Esophagus (tissue), 2 donors: ENCODE measurements at regions not wholly inside any gene's neighbourhood (a gene's known extent, or its start where the extent isn't known, plus 50 kb on each side); places are given as distances from the start of the nearest gene placed in this dataset.

ENCODE experiments used
- H3K27ac ChIP-seq, 2 donors: one replicate each; pipeline ENCODE4 v1.5.1; 2013; ENCODE audit warnings: low read depth in 2 of 2, mild to moderate bottlenecking in 2 of 2, inconsistent platforms in 1 of 2, low read length in 1 of 2, moderate library complexity in 1 of 2
- H3K27me3 ChIP-seq, 2 donors: one replicate each; pipeline ENCODE4 v1.6.1; 2013; ENCODE audit warnings: low read length in 2 of 2, control low read depth in 1 of 2, mild to moderate bottlenecking in 1 of 2; ENCODE audit not compliant: insufficient read depth in 2 of 2, control insufficient read depth in 1 of 2
- H3K36me3 ChIP-seq, 2 donors: one replicate each; pipeline ENCODE4 v1.6.1; 2013; ENCODE audit warnings: low read length in 1 of 2; ENCODE audit not compliant: control insufficient read depth in 2 of 2, insufficient read depth in 2 of 2
- H3K4me1 ChIP-seq, 2 donors: one replicate each; pipeline ENCODE4 v1.6.1; 2013; ENCODE audit warnings: low read length in 1 of 2; ENCODE audit not compliant: control insufficient read depth in 2 of 2, insufficient read depth in 2 of 2
- H3K4me3 ChIP-seq, 2 donors: one replicate each; pipeline ENCODE4 v1.5.1; 2013; ENCODE audit warnings: low read length in 2 of 2, mild to moderate bottlenecking in 2 of 2, low read depth in 1 of 2, moderate library complexity in 1 of 2
- H3K9me3 ChIP-seq, 2 donors: one replicate each; pipeline ENCODE4 v1.6.1; 2013; ENCODE audit warnings: mild to moderate bottlenecking in 2 of 2, low read depth in 1 of 2, low read length in 1 of 2, moderate library complexity in 1 of 2; ENCODE audit not compliant: control insufficient read depth in 2 of 2, insufficient read depth in 1 of 2
- WGBS, 2 donors: extraction: QIAGEN DNeasy Blood & Tissue Kit; methylation state at CpG; one replicate each; pipeline ENCODE4 v1.1.7; 2013; 5-methylcytosine and 5-hydroxymethylcytosine counted together
- donor health status: healthy with polysubstance abuse.
- donor health status: Bipolar disorder and iron deficiency.

DNA sequence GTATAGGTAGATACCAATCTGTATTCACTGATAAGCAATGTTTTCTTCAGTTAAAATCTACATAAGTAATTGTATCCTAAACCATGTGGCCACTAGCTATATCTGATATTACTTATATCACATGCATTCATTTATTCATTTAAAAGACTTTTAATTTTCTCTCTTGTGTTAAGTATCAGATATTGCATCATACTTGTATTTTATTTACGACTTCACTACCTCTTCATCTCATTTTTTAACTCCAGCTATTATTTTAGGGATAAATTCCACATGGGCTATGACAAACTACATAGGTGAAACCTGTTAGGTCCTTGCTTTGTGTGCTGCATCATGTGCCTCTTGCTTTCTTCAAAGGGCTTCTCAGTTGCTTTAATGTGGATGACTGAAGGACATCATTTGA lies 1018.3 kb downstream of the ZPLD1 start:
- Histone ChIP-seq H3K36me3 (no peaks in the 10 kb centered on the region), H3K27ac (no peak overlapping the region), H3K4me1 (no peaks in the 10 kb centered on the region), H3K9me3 (peaks cover 0 to 3% of the 10 kb centered on the region in 2 donors), H3K27me3 (no peaks in the 10 kb centered on the region), H3K4me3 (no peak overlapping the region)
- 46 to 58% methylated on average over 1 of the region's 1 CpG for WGBS, 2 donors

DNA sequence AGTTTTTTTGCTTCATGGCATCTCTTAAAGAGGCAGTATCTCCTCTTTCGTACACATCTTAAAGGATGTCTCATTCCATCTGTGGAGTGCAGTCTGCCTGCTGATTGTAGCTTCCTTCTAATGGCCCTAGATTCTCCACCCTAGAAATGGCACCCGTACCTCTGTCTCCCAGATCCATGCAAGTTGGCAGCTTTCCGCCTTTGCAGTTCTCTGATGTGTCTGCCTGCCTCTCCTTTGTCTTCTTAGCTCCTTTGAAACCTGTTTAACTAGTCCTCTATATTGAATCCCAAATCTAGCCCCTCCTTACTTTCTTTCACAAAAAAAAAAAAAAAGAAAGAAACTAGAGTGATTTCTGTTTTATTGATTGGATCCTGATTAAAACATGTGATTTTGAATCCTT lies 1025.0 kb downstream of the ZPLD1 start:
- no peaks in the 10 kb centered on the region for H3K4me1 ChIP-seq
- H3K27ac ChIP-seq: no peak overlapping the region
- 64 to 71% methylated on average over 3 of the region's 3 CpGs for WGBS, 2 donors

DNA sequence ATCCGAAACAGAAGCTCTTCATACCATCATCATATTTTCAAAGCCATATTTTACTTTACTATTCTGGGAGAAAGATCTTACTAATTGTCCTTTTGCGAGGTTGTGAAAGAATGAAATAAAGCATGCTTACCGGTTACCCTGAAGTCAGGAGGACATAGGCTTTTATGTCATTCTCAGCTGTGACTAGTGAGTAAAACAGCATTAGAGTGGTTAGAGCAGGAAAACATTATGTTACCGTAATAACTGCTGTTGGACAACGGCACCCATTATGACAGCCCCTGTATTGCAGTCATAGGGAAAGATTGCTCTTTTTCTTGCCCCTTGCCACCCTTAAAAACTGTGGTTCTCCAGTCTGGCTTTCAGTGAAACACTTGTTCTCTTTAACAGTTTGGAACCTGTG lies 1035.7 kb downstream of the ZPLD1 start:
- Histone ChIP-seq H3K36me3 (no peaks in the 10 kb centered on the region), H3K27ac (no peak overlapping the region), H3K4me1 (no peaks in the 10 kb centered on the region), H3K4me3 (no peak overlapping the region), H3K27me3 (no peaks in the 10 kb centered on the region), H3K9me3 (no peaks in the 10 kb centered on the region)
- WGBS, 2 donors: 83 to 84% methylated on average over 5 of the region's 5 CpGs

More for the DNA sequence above, 1025.0 kb downstream of the ZPLD1 start:
- no peaks in the 10 kb centered on the region for H3K27me3 ChIP-seq
- H3K9me3 ChIP-seq: no peaks in the 10 kb centered on the region
- no peaks in the 10 kb centered on the region for H3K36me3 ChIP-seq
- H3K4me3 ChIP-seq: no peak overlapping the region

DNA sequence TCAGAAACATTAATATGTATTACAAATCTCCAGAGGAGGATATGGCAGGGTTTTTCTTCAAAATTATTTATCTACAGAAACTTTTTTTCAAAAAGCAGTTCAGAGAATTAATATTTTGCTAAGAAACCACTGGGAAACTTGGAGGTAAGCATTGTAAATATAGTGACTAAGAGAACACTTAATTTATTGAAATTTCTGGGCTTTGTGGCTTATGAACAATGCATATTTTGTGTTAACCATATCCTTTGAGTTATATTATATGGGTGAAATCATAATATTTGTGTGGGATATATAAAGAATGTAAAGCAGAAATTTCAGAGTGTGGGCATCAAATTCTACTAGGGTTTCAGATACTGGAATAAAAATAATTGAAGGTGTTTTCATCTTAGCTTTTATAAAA lies 1059.2 kb downstream of the ZPLD1 start:
- Histone ChIP-seq H3K27ac (no peak overlapping the region), H3K4me1 (no peaks in the 10 kb centered on the region), H3K4me3 (no peak overlapping the region)

GRCh38 chr3:103494512-103494911 lies 1059.7 kb downstream of the ZPLD1 start:
- no peak overlapping the region for H3K27ac ChIP-seq
- no peaks in the 10 kb centered on the region for H3K9me3 ChIP-seq
- H3K4me3 ChIP-seq: no peak overlapping the region
- no peaks in the 10 kb centered on the region for H3K4me1 ChIP-seq
- H3K27me3 ChIP-seq: no peaks in the 10 kb centered on the region
- 48% methylated on average over 3 of the region's 3 CpGs for WGBS, 2 donors
- H3K36me3 ChIP-seq: no peaks in the 10 kb centered on the region

More for the DNA sequence above, 1059.2 kb downstream of the ZPLD1 start:
- no peaks in the 10 kb centered on the region for H3K9me3 ChIP-seq
- H3K36me3 ChIP-seq: no peaks in the 10 kb centered on the region
- H3K27me3 ChIP-seq: no peaks in the 10 kb centered on the region

DNA sequence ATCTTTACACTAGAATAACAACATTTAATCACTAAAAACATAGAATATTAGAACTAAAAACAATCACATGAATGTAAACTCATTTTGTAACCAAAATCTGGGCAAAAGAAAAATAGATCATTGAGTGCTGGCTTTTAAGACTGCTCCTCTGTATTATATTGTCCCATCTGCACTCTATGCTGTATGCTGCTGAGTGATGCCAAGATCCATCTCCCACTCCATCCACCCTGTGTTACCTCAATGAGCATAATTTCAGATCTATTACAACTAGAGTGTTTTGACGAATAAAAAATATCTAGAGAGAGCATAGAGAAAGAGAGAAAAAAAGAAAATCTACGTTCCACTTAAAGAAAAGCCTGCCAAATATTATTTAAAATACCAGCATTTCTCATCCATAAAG lies 1060.4 kb downstream of the ZPLD1 start:
- Histone ChIP-seq H3K27ac (no peak overlapping the region), H3K4me1 (no peaks in the 10 kb centered on the region), H3K4me3 (no peak overlapping the region), H3K9me3 (no peaks in the 10 kb centered on the region), H3K27me3 (no peaks in the 10 kb centered on the region), H3K36me3 (no peaks in the 10 kb centered on the region)
- WGBS, 2 donors: 50 to 71% methylated on average over 2 of the region's 2 CpGs

DNA sequence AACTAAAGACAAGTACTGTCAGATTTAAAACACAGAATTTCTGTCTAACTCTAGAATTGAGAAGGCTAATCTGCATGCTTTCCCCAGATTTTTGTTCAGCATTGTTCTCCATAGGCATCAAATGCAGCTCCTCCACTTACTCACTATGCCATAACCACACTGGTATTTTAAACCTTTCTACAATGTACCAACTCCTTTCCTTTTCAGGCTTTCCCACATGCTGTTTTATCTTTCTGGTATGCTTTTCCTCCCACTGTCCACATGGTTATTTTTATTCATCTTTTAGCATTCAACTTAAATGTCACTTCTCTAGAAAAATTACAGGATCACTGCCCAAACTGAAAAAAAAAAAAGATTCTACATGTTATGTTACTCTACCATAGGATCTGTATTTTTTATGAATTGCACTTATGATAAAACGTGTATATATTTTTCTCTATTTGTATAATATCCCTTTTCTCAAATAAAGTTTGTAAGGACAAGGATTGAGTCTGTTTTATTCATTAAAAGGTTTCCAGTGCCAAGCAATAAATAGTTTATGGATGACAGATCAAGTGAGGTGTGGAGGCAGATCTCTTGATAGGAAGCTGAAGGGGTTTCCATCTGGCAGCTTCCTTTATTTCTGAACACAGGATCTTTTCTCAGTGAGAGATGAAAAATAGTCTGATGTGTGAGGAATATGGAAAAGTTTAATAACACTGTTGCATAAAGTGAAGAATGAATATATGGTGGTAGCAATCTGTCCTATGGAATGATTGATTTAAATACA lies 1064.5 kb downstream of the ZPLD1 start:
- Histone ChIP-seq H3K9me3 (no peaks in the 10 kb centered on the region), H3K27ac (no peak overlapping the region), H3K4me3 (no peak overlapping the region), H3K36me3 (no peaks in the 10 kb centered on the region), H3K4me1 (no peaks in the 10 kb centered on the region), H3K27me3 (no peaks in the 10 kb centered on the region)
- 17 to 36% methylated on average over 1 of the region's 1 CpG for WGBS, 2 donors

- WGBS, 2 donors: 86 to 91% methylated on average over 4 of the region's 4 CpGs
- no peak overlapping the region for H3K4me3 ChIP-seq
- H3K36me3 ChIP-seq: no peaks in the 10 kb centered on the region
- H3K27me3 ChIP-seq: no peaks in the 10 kb centered on the region
- H3K27ac ChIP-seq: no peak overlapping the region
- H3K4me1 ChIP-seq: no peaks in the 10 kb centered on the region
- H3K9me3 ChIP-seq: no peaks in the 10 kb centered on the region
Observed at GRCh38 chr3:103499967-103500366, 1065.2 kb downstream of the ZPLD1 start.

DNA sequence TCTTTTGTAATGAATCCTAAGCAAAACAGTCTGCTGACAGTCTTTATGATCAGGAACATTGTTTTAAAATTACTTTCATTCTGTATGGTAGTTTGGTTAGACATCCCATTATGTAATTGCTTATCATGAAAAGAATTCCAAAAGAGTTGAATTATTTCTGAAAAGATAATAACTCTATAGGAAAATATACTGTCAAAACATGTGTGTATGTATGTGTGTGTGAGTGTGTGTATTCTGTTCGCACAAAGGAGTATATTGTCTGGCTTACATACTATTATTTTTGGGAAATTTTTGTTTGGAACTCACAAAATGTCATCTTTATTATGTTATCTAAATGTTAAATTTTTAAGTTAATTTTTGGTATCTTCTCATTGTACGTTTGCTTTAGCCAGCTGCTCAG lies 1075.9 kb downstream of the ZPLD1 start:
- no peaks in the 10 kb centered on the region for H3K4me1 ChIP-seq
- H3K9me3 ChIP-seq: peaks cover 0 to 2% of the 10 kb centered on the region in 2 donors
- no peaks in the 10 kb centered on the region for H3K36me3 ChIP-seq
- 50 to 59% methylated on average over 2 of the region's 2 CpGs for WGBS, 2 donors
- no peak overlapping the region for H3K4me3 ChIP-seq
- no peaks in the 10 kb centered on the region for H3K27me3 ChIP-seq
- H3K27ac ChIP-seq: no peak overlapping the region

GRCh38 chr3:103511891-103512290 lies 1077.1 kb downstream of the ZPLD1 start:
- Histone ChIP-seq H3K27me3 (no peaks in the 10 kb centered on the region), H3K4me3 (no peak overlapping the region), H3K36me3 (no peaks in the 10 kb centered on the region), H3K27ac (no peak overlapping the region), H3K4me1 (no peaks in the 10 kb centered on the region), H3K9me3 (peaks cover 0 to 2% of the 10 kb centered on the region in 2 donors)
- WGBS, 2 donors: 51 to 54% methylated on average over 1 of the region's 1 CpG
